M059J (cell line): ENCODE measurements at regions not wholly inside any gene's neighbourhood (a gene's known extent, or its start where the extent isn't known, plus 50 kb on each side); places are given as distances from the start of the nearest gene placed in this dataset.

Experiments used
- DNase-seq: peaks from one replicate; pipeline ENCODE4 v3.0.0-alpha.2; 2012; ENCODE audit warnings: low read depth

DNA sequence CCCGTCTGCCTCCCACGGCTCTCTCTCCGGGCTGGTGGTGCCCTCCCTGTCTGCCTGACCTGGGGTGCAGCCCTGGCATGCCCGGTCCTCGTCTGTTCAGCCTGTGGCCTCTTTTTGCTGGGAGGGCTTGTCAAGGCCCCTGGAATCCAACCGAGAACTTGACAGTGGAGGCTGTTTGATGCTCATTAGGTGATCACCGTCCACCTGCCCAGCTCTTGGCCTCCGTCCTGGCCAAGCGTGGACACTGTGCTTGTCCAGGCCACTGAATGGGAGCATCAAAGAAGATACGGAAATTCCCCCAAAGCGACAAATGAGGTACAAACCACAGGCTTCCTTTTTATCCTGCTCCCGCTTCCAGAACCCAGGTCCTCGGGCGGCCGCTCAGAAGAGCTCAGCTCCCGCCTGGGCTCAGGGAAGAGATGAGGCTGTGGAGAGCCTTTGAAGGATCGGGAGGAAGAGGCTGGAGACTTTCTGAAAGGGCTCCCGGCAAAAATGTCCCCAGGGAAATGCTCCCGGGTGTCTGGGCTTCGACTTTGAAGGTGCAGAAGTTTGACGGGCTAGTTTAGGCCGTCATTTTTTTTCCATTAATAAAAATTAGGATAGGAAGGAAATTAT, 1273.9 kb downstream of the BRD1 start:
- DNase-seq = no peak

DNA sequence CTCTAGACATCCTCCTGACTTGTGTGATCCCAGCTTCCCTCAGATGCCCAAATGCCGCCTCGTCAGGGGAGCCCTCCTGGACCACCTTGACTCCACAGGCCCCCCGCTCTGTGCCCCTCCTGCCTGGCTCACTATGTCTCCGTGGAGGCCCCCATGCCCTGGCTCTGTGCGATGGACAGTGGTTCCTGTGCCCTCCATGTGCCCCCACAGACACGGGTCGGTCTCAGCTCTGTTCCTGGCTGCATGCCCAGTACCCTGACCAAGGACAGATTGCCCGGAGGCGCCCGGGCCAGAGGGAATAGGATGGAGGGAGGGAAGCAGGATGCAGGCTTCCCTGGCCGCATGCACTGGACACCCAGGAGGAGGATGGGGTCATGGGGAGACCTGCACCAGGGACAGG, 1274.6 kb downstream of the BRD1 start:
- DNase-seq = no peak

DNA sequence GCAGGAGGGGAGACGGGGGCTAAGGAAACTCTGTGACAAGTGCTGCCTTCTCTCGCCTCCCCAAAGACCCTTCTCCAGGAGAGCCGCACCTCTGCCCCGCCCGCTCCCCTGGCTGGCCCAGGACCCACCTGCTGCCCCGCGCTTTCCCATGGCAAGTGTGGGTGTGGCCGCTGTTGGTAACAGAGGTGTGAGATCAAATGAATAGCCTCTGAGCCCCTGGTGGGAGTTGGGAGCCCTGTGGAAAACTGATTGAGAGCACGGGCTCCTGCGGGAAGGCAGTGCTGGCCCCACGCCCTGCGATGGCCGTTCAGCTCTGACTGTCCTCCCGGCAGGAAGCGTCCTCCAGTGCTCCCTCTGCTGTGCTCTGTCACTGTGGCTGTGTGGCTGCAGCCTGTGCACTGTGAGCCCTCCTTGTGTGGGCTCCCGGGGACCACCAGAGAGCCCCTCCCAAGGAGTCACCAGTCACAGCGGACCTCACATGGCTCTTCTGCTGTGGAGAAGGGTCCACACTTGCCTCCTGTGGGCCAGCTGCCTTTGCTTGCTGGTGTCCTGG, 1275.9 kb downstream of the BRD1 start:
- DNase-seq = no peak

DNA sequence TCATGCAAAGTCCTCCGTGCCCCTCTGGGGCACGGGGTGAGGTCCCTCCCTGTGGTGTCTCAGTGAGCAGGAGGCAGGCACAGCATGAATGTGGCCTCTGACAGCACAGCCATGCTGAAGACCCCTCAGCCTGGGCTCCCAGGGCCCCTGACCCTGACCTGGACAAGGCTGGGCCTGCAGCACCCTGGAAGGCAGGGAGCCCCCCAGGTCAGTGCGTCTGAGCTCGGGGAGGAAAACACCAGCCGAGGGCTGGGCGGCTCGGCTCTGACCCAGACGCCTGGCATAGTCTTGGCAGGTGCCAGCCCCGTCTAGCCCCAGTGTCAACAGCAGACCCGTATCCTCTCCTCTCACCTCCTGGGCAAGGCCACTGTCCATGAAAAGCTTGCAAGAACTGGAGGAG, 1276.6 kb downstream of the BRD1 start:
- DNase-seq = no peak

DNA sequence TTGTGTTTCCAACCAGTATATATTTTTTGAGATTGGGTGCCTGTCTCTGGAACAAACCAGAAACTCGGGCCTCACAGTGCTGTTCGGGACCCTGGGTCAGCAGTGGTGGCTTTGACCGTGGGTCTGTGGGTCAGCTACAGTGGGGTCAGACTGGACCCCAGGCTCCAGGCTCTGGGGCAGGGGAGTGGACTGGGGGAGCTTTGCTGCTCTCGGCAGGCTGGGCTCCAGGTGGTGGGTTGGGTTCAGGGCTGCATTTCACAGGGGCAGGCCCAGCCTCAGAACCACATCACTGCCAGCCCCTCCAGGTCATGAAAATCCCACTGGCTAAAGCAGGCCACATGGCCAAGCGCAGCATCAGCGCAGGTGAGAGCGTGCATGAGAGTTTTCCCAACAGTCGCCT, 1279.3 kb downstream of the BRD1 start:
- DNase-seq = no peak

DNA sequence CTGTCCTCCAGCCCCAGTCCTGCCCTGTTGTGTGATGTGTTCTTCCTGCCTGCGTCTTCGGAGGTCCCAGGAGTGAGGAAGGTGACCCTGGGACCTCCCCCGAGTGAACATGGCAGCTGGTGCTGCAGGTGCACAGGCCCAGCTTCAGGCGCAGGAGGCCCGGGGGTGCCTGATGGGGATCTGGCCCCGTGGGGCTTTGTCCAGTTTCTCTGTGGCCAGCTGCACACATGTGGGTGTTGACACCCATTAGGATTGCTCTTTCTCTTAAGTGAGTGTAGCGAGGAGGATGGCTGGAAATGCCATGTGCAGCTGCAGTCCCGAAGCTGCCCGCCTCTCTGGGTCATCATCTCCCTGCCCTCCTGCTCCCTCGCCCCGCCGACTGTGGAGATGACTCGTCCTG, 1279.7 kb downstream of the BRD1 start:
- DNase-seq = no peak

DNA sequence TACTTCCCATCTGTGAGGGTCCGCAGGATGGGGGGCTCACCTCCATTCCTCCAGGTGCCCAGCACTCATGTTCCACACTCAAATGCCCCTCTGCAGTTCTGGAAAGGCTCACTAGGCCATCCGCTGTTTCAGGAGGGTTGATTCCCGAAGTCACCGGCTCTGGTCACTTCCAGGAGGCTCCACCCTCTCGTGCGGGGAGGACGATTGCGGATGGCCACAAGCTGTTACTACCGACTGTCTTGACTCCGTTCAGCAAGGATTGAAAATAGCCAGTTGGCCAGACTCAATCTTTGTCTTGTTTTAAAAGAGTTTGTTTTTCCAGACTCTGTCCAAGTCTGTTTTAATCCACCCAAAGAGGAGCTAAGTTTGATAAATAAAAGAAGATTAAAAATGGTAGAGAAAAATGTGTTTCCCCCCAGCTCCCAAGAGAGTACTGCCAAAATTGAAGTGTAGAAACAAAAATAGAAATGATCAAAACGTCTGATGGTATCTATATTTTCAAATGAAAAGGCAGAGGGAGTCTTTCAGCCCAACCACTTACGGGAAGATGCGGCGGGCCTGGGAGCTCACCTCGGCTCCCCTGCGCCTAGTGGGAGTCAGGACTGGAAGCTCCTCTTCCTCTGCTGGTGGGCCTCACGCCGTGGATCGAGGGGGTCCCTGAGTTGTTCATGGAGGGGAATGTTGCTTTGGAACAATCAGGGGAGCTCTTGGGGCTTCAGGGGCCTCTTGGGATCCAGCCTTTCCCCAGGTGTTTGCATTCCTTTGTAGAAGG, 1280.8 kb downstream of the BRD1 start:
- DNase-seq = no peak

DNA sequence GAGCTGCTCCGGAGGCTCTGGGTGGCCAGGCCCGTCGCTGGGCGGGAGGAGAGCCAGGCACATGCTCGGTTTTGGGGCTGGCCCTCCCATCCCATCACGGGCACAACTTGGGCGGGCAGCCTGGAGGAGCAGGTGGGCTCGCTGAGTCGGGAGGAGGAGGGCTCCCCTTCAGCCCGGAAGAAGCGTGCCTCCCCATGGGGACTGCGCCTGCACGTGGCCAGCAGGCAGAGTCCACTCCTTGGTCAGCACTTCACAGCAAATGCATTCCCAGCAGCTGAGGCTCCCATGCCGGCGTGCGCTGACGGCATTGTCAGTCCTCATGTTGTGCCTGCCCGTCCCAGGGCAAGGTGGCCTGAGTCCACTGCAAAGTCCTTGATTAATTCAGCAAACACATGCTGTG, 1281.7 kb downstream of the BRD1 start:
- no peak for DNase-seq

DNA sequence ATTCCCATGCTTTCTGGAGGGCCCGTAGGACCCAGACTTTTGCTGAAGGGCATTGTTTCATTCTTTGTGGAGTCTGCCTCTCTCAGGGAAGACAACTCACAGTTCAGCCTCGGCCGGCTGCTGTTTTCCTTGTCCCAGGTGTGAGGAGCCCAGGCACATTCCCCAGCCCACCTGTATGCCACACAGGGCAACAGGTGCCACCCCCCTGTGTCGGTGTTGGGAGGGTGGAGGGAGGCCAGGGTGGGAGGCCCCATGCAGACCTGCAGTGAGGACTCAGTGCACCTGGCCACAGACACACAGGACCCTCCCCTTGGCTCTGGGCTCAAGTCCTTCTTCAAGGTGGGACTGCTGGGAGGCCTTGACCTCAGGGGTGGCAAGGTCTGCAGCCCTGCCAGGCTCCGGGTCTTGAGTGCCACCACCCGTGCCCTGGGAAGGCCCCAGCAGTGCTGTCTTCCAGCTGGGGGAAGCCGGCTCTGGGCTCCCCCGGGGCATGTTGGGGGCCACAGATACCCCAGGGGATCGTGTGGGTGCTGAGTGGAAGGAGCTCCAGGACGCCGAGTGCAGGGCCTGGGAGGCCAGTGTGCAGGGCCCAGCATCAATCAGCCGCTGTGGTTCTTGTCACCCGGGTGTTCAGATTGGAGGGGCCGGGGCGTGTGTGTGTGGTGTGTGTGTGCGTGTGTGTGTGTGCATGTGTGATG, 1286.1 kb downstream of the BRD1 start:
- no peak for DNase-seq

DNA sequence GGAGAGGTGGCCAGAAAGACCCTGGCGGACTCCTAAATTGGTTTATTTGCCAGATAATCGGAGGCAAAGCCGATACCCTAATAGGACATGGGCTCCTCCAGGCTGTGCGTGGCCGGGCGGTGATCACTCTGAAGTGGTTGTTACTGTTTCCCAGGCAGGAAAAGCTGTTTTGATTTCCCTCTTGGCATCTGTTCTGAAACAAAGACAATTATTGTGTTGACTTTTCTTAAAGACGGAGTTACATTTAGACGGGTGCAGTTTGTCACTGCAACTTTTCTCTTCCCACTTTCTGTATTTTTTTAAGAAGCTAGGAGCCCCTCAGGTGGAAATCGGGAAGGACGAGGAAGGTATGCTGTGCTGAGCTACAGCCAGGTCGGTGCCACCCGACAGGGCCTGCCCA, 1288.4 kb downstream of the BRD1 start:
- no peak for DNase-seq

DNA sequence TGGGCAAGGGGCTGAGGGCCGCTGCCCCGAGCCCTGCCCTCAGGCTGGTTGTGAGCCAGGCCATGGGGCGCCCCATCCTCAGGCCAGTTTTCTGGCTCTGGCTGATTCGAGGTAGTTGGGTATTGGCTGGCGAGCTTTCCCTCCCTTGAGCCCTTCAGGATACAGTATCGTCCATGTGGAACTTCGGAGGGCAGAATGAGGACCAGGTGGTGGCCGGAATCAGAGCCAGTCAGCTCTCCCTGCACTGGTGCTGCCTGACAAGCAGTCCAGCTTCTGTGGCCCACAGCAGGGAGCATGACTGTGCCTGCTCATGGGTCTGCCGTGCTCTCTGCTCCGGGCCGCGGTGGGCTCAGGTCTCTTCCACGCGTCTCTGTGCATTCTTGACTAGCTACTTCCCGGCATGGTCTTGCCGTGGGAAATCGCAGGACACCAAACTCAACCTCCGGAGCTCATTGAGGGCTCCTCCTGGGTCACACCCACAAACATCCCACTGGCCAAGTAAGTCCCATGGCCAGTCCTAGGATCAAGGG, 1289.3 kb downstream of the BRD1 start:
- no peak for DNase-seq

DNA sequence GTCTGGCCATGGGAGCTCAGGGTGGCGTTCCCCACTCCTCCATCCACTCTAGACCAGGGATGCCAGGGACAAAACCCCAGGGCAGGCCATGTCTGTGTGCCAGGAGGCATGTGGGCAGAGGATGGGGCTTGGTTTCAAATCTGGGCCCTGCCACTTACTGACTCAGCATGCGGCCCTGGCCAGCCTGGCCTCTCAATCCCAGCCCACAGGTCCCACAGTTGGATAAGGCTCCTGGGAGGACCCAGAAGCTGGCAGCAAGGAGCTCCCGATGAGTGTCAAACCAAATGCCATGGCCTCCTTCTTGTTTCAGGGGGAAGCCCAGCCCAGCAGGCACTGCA, 1290.4 kb downstream of the BRD1 start:
- DNase-seq = no peak

DNA sequence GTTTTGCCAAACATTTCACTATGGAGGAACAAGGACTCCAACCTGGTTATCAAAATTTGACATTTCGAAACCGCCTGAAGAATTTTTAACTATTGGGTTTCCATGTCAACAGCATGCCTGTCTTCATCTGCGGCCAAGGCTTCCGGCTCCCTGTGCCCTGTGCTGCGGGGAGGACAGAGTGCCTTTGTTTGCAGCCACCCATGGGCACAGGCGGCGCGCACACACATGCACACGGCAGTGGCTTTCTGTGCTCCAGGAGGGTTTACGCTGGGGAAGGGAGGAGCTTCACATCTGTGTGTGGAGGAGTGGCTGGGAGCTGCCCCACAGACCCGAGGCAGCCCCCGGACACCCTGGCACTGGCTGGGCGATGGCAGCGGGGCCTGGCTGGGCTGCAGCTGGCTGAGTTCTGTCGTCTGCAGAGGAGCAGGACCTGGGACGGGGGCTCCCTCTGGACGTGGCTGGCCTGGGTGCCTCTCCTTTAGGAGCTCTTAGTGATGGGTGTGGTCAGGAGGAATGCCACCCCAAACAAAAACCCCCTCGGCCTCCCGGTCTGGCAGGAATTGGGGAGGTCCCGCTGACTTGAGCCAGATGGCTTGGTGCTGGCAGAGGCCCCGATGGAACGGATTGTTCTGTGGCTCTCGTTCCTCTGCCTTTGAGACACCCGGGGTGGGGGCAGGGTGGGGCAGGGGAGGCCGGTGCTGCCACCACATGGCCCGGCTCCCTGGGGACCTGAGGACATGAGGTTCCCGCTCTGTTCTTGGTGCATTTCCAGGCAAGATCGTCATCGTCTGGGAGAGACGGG, 1290.9 kb downstream of the BRD1 start:
- DNase-seq = no peak

DNA sequence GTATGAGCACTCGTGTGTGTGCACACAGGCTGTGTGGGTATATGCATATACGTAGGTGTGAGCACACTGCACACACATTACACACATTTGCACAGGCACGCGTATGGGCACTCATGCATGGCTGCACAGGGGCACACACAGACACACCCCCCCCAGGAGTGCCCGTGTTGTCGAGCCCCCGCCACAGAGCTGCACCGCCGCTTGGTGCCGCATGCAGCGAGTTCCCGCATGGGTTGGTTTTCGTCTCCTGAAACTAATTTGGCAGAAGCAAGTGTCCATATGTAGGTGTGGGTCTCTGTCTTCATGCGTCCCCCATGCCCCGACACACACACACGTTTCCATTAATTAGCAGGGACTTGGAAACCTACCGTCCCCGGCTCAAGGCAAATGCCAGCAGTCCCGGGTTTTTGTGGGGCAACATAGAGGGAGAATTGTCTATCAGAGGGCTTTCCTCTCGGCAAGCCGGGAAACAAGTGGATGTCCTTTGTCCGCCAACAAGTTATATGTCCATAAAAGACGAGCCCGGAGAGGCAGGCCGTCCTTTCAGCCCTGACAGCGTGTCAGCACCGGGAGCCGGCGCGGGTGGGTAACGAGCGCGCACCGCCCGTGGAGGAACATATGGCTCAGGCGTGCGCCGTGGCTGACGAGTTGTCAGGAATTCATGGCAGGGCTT, 1291.7 kb downstream of the BRD1 start:
- DNase-seq = no peak

DNA sequence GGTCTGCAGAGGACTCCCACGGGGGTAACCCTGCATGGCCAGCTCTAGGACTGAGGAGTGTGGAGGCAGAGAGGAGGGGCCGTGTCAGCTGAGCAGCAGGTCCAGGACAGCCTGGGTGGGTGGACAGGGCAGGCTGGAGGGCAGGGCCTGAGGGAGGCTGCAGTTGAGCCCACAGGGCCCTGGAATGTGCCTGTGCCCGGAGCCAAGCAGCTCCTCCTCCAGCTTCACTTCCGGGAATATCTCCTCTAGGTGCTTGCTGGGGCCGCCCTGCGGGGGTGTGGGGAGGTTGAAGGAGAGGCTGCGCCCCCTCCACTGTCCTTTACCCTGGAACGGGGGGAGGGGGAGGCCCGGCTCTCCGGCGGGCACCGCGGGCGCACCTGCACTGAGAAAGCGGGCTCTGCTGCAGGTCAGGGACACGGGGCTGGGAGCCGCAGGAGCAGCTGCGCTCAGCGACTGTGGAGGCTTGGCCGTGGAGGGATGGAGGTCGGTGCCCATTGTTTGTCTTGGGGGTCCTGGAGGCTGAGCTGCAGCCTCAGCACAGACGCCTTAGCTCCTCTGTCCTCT, 1293.2 kb downstream of the BRD1 start:
- DNase-seq = no peak

DNA sequence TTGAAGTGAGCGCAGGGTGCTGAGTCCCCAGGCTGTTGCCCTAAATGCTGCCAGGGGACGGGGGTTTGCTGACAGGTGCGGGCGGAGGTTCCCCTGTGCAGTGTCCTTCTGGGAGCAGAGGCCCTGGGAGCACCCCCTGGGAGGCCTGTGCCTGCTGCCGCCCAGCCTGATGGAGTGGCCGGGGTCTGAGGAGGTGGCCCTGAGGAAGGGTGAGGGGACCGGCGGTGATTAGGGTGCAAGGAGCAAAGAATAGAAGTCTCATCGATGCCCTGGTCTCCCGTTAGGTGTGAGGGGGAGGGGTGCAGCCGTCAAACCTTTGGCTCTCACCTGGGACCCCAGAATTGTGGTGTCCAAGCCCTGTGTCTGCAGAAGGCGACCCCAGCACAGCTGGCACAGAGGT, 1294.7 kb downstream of the BRD1 start:
- DNase-seq = no peak

DNA sequence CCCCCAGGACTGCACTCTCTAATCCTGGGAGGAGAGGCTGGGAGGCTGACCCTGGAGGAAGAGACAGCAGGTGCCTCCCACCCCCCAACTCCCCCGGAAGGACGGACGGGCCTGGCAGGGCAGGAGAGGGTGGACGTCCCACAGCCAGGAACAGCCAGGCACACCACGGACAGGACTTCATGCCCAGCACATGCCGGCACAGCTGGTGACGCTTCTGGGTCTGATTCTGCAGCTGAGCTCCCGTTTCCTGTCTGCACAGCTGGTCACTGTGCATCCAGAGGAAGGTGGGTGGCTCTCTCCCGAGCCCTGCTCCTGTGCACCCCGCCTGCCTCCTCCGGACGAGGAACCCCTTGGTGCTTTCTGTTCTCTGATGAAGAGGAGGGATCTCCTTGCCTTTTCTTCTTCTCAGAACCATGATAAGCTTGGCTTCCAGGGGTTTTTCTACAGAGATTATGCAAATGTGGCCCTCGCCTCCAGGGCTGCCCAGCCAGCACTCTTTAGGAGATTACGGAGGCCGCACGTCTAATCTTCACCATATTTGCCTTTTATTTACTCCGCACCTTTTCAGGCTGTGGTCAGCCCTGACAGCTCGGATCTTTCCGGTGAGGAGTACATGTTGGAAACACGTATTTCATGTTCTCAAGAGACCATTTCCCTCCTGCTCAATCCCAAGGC, 1295.8 kb downstream of the BRD1 start:
- no peak for DNase-seq

DNA sequence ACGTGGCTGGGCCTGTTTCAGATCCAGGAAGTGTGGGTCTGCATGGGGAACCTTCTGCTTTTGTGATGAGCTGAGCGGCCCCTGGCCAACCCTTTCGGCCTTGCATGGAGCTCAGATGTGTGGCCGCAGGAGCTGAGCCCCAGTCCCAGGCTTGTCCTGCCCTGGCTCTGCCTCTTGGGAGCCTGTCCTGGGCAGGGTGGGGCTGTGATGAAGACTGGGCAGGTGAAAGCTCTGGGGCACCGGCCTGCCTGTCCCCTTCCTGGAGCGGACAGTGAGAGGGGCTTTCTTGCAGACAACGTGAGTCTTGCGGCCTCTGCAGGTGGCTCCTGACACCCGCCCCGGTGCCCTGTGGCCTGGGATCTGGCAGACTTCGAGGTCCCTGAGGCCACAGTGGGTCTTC, 1296.6 kb downstream of the BRD1 start:
- DNase-seq = no peak

DNA sequence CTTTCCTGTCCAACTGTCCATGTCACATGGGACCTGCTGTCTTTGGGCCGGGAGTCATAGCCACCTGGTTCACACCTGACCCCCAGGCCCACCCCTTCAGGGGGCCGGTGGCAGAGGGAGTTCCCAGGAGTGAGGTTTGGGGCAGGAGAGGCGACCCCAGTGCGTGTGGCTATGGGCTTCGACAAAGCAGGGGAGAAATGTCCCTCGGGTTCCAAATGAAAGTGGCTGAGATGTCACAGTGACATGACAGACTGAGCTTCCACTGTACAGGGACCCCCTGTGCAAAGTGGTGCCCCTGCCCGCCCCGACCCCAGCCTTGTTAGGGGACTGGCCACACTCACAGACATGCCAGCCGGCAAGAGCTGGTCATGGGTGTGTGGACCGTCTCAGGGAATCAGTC, 1297.0 kb downstream of the BRD1 start:
- no peak for DNase-seq

DNA sequence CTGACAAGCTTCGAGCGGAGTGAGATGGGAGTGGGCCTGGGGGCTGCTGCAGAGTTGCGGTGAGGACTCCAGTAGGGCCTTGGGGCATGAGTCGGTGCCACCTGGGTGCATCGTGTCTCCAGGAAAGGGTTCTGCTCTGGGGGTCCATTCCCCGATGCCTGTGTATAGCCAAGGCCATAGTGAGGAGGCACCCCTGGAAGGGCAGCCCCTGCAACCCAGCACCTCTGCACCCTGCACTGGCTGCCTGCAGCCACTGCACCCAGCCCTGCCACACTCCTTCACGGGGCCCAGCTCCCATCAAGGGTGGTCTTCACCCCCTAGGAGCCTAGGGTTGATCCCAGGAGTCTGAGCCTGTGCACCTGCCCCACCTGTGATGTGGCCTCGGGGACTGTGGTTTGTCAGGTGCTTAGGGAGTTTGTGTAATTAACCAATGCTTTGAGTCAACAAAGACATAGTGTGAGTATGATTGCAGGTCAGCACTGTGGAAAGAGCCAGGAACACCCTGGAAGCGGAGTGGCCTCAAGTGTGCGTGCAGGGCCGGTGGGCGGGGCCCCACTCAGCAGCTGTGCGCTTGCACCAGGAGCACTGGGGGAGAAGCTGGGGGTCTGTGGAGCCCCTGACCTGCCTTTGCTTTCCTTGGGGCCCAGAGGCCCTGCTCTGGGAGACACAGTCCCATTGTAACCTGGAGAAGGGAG, 1299.3 kb downstream of the BRD1 start:
- DNase-seq = no peak
